IPS DF 4.7 (cell line): ENCODE measurements at regions not wholly inside any gene's neighbourhood (a gene's known extent, or its start where the extent isn't known, plus 50 kb on each side); places are given as distances from the start of the nearest gene placed in this dataset.
"Not testable (repeated sequence)": the region's sequence is repeated elsewhere in the genome, so short reads cannot be mapped to it uniquely, and the experiment has no call there.

Experiments
- DNase-seq: peaks from one replicate; pipeline ENCODE4 v3.0.0-alpha.2; 2013; ENCODE audit warnings: low spot score; ENCODE audit errors: extremely low read depth

- not testable (repeated sequence) for DNase-seq
Measured at GRCh38 chr5:40225147-40225546, 454.6 kb upstream of the PTGER4 start.

GRCh38 chr5:40224421-40224820 is 455.3 kb upstream of the PTGER4 start:
- no peak for DNase-seq

DNA sequence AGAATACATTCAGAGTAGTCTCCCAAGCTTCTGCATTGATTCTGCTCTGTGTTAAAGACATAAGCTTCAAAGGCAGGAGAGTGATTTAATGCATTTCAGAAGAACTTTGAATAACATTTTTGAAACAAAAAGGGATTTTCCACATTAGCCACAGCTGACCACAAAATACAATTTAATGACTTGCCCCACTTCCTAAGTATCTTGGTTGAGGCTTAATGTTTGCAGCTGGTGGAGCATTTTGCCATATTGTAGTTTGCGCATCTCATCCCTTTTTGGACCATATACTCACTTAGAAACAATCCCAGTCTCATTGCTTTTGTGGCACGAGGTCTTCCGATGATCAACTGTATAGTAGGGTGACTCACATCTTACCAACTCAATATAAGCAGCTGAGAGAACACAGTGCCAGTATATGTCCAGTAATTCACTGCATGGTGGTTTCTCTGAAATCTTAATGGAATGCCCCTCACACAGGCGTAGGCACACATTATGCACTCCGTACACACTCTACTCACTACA is 455.8 kb upstream of the PTGER4 start:
- DNase-seq = no peak

GRCh38 chr5:40221796-40222195 is 457.9 kb upstream of the PTGER4 start:
- DNase-seq = no peak

GRCh38 chr5:40221255-40221654 is 458.5 kb upstream of the PTGER4 start:
- DNase-seq = no peak

DNA sequence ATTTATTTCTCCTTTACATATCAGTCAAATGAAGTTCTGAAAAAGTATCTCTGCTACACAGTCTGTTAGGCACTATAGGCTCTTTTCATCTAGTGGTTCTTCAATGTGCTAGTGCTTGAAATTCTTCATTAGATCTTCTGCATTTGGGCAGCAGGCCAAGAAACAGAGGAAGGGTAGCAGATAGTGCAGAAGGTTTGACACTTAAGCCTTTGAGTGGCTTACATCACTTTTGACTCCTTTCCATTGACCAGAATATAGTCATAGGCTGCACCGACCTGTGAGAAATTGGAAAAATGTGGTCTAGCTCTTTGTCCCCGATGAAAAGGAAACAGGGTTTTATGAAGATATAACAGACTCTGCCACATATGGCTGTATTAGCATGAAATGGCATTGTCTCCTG is 459.5 kb upstream of the PTGER4 start:
- no peak for DNase-seq

GRCh38 chr5:40217553-40217952 is 462.2 kb upstream of the PTGER4 start:
- DNase-seq = no peak

DNA sequence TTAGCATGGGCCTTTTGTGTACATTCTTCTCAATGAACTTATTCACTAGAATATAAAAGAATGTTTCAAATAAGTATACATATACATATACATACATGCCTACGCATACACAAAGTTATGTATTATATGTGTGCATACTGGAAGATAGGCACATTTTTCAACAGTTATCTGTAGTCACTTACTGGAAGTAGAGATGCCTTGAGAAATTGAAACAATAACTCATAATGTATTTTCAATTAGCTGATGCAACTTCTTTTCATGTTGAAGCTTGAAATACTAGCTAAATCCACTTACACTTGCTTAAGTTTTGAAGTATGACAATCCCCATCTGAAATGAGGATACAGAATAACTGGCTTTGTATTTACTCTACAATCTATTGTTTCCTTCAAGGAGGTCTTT is 469.0 kb upstream of the PTGER4 start:
- DNase-seq = no peak

- DNase-seq = no peak
Measured at GRCh38 chr5:40206030-40206429, 473.7 kb upstream of the PTGER4 start.

DNA sequence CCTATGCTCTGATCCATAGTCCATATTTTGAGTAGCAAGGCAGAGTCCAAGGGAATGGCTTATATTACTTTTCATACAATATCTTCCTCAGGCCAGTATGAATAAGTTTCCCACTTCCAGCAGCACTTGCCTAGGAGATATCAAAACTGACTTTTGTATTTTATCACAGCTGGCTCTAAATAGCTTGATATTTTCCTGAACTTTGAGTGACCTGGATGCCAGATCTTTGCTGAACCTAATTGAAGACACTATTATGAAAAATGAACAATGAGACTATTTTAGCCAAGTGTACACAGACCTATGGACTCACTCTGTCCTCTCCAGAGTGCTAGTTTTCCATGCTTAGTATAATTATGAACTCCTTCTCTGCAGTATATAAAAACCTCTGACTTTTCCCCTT is 475.6 kb upstream of the PTGER4 start:
- DNase-seq = no peak

- no peak for DNase-seq
Measured at GRCh38 chr5:40202814-40203440, 476.8 kb upstream of the PTGER4 start.

DNA sequence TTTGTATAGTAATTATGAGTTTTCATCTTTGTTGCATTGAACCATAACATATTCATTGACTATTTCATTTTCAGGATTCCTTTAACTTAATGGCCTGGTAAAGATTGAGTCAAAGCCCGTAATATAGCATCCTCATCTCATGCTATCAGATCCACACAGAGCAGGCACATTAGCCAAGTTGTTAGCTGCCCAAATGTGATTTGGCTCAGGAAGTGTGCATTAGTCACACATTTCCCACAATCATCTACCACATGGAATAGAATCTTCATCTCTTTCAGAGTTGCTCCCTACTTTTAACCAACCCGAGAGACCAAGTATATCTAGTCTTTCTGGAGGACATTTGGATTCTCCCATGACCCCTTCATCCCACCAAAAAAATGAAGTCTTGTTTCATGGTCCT is 481.0 kb upstream of the PTGER4 start:
- no peak for DNase-seq

DNA sequence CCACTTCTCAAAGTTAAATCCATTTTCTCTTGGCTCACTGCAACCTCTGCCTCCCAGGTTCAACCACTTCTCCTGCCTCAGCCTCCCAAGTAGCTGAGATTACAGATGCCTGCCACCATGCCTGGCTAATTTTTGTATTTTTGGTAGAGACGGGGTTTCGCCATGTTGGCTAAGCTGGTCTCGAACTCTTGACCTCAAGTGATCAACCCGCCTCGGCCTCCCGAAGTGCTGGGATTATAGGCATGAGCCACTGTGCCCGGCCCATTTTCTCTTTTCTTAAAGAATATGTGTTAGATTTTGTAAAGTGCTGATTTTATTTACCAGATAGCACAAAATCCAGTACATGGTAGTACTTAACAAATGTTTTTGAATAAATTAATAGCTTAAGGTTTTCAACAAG is 484.1 kb upstream of the PTGER4 start:
- DNase-seq = not testable (repeated sequence)

GRCh38 chr5:40191150-40191549 is 488.6 kb upstream of the PTGER4 start:
- DNase-seq = no peak

GRCh38 chr5:40172721-40173120 is 507.0 kb upstream of the PTGER4 start:
- no peak for DNase-seq

GRCh38 chr5:40171971-40172370 is 507.7 kb upstream of the PTGER4 start:
- no peak for DNase-seq

DNA sequence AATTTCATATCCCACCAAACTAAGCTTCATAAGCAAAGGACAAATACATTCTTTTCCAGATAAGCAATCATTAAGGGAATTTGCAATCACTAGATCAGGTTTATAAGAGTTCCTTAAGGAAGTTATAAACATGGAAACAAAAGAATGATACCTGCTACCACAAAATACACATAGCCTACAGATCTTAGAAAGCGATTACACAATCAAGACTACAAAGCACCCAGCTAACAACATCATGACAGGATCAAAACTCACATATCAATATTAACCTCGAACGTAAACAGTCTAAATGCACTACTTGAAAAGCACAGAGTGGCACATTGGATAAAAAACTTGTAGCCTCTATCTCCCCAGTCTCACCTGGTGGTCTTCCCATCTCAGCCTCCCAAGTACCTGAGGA is 512.4 kb upstream of the PTGER4 start:
- DNase-seq = no peak

DNA sequence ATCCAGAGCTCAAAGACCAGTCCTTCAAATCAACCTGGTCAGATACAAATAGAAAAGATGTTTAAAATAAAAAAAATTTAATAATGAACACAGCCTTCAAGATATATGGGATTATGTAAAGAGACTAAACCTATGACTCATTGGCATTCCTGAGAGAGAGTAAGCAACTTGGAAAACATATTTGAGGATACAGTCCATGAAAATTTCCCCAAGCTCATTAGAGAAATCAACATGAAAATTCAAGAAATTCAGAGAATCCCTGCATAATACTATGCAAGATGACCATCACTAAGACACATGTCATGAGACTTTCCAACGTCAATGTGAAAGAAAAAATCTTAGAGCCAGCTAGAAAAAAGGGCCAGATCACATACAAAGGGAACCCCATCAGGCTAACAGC is 512.9 kb upstream of the PTGER4 start:
- DNase-seq = no peak

GRCh38 chr5:40165789-40166728 is 513.7 kb upstream of the PTGER4 start:
- no peak for DNase-seq

GRCh38 chr5:40165106-40165788 is 514.5 kb upstream of the PTGER4 start:
- DNase-seq = no peak

GRCh38 chr5:40160435-40160834 is 519.3 kb upstream of the PTGER4 start:
- DNase-seq = no peak

DNA sequence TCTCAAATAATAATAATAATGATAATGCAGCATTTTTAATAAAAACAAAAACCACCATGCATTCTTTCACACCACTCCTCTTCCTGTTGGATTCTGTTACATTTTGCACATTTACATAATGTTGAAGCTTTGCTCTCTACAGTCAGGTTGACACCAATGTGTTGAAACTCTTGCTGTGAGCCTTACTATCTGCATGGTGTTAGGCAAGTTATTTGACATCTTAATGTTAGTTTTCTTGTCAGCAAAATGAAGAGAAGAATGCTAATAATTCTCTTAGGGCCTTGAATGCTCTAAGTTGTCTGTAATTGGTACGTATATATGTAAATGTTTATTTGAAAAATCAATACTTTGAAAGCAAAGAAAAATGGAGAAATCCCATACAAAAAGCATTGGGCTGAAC is 525.5 kb upstream of the PTGER4 start:
- DNase-seq = no peak
